ENCODE measurements at regions not wholly inside any gene's neighbourhood (a gene's known extent, or its start where the extent isn't known, plus 50 kb on each side); places are given as distances from the start of the nearest gene placed in this dataset.
"Not testable (repeated sequence)": the region's sequence is repeated elsewhere in the genome, so short reads cannot be mapped to it uniquely, and the experiment has no call there.

DNA sequence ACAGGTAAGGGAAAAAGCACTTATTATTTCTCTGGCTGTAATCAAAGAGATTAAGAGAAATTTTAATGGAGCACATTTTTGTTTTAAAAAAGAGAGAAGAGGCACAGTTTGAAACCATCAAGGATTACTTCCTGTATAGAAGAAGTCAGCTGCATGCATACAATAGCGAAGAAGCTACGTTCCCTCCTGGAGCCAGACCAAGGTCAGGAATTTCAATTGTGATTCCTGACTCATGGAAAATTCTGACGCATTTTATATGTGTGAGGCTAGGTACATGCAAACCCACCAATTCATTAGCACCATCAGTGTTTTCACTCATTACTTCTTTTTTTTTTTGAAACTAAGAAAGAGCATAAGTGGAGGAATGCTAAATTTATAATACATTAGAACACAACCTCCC is 232.7 kb upstream of the SGK1 start:
- DNase-seq, result no peak

DNA sequence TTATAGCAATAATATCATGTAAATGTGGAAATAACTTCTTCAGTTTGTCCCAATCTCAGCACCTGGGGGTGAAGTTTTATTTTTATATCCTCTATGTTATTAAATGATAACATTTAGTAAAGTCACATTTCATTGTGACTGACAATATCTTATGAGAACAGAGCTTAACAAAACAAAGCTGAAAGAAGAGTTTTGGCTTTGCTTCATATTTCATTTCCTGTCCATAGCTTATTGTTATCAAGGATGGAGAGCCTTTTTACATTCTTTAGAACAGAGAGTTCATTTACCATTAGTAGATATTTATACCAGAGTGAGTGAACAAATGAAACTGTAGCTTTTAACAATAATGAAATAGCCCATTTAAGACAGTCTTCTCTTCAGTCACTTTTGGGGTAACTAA is 231.9 kb upstream of the SGK1 start:
- DNase-seq, result no peak

DNA sequence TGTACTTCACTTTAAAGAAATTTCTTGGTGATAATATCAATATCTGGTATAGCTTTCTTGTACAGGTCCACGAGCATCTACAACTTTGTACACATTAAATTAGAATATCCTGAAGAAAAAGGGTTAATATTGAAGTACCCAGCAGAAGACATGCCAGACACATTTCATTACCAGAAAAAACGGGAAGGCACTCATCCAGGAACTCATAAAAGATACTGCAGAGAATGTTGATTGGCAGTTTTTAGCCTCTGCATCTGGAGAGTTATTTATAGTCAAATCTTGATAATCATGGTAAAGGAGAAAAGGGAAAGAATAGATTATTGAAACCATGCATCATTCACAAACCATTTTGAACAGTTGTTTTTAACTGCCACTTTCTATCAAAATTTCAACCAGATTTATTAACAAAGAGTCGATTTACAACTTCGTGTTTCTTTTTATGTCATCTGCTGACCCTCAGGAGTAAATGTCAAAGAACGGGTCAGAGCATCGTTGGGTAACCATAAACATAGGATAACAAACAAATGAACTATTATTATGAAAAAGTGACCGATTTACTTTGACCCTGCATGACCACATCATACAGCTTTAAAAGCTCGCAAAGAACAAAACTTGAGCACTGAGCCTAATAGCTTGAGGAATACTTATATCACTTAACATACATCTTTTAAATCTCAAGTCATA is 229.2 kb upstream of the SGK1 start:
- no peak for DNase-seq

DNA sequence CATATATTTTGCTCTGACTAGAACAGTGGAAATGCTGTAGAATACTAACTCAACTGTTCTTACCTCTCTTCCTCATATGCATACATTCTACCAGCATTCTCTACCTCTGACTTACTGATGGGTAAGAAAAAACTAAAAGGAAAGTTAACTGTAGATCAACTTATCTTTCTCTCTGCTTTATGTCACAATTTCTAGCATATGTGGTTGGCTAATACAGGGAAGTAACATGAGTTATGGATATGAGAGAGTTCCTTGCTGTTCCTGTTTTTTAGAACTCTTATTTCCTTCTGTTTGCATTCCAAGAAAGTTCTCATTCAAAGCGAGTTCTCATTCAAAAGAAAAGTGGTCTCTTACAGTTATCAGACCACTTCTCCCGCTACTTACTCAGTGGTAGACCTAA is 226.8 kb upstream of the SGK1 start:
- DNase-seq, result no peak

DNA sequence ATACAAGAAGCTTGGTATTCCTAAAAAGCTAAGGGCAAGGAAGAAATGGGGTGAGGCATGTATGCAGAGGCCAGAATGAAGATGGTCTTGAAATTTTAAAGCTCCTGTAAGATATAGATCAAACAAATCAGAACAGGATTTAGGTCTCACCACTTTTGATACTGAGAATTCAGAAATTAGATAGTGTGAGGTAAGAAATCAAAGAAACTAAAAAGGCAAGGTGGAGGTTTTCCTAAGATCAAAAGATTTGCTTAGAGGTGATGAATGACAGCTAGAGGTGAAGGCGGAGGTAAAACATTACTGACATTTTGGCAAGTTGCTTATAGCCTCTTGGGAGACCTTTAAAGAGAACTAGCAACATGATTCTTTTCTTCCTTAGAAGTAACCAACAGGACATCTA is 225.2 kb upstream of the SGK1 start:
- DNase-seq, result no peak

DNA sequence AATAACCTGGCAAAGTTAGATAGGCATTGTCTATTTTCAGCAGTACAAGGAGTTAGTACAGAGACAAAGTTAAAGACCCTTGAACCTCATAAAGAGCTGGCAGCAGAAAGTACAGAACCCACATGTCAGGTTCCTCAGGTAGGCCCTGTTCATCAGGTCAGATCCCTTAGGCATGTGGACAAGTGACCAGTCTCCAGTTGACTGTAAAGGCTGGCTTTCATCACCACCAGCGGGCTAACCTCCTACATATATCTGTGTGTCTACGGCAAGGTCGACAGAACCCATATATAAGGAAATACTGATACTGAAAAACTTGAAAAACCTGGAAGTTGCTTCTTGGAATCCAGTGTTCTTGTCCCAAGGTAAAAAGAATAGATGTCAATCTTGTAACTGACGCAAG is 223.1 kb upstream of the SGK1 start:
- no peak for DNase-seq

DNA sequence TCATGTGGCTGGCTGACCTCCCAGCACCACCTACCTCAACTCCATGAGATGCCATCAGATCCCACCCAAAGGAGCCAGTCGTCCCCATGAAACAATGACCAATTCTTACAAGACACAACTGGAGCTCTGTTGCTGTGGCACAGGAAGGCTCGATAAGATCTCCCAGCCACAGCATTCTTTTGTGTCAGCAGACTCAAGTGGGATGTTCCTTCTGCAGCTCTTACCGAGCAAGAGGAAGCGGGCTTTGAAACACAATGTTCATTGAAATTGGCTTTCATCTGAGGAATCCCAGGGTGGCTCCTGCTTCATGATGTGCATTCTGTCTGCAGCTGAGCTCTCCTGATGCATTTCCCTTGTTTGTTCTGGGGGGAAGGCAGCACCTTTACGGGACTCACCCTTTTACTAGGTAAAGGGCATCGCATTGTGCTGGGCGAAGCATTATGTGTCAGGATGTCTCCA is 222.0 kb upstream of the SGK1 start:
- DNase-seq, result no peak

DNA sequence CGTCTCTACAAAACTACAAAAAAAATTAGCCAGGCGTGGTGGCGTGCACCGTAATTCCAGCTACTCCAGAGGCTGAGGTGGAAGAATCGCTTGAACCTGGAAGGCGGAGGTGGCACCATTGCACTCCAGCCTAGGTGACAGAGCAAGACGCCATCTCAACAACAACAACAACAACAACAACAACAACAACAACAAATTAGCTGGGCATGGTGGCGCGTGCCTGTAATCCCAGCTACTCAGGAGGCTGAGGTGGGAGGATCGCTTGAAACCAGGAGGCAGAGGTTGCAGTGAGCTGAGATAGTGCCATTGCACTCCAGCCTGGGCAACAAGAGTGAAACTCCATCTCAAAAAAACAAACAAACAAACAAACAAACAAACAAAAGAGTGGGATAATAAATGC is 219.9 kb upstream of the SGK1 start:
- not testable (repeated sequence) for DNase-seq

DNA sequence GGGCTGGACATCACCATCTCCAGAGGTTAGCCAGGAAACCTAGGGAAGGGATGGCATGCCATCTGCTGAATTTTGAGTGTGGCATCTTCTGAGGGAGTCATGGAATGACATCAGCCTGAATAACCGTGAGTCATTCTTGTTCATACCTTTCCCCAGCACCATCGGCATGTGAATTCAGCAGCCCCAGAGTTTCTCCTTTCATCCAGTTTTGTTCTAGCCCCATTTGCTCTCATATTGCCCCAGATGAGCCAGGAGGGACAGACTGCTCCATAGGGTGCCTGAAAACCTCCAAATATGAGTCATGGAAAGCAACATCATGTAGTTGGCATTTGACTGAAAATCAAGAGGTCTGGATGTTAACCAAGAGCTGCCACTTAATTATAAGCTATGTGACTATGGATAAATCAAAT is 219.2 kb upstream of the SGK1 start:
- no peak for DNase-seq

DNA sequence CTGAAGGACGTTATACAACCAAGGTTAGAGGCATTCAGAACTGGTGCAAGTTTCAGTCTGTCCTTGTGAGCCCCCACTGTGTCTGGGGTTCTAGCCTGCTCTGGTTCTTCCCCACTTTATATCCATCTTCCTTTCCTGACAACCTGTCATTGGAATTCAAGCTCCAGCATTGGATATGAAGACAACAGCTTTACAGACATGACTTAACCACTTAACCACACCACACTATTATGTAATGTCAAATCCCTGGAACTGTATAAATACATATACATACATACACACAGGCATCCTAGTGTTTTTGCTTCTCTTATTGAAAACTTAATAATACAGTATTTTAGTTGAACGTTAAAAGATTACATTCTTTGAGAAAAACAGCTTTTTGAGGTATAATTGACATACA is 217.9 kb upstream of the SGK1 start:
- DNase-seq, result no peak

DNA sequence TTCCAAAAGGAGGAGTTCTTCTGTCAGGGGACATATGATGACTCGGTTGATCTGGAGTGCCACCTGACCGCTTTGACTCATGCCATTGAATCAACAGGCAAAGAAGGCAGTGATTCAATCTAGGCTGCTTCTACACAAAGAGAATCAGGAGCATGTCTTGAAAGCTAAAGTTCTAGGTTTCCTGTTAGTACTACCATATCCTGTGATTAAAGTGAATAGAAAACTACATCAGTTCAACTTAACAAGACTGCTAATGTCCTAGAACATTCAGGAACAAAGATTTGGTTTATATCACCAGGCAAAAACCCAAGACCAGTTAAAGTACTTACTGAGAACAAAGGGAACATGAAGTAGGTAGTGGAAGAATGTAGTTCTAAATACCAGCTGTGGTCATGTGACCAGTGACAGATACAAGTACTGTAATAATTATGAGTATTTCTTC is 216.8 kb upstream of the SGK1 start:
- no peak for DNase-seq

DNA sequence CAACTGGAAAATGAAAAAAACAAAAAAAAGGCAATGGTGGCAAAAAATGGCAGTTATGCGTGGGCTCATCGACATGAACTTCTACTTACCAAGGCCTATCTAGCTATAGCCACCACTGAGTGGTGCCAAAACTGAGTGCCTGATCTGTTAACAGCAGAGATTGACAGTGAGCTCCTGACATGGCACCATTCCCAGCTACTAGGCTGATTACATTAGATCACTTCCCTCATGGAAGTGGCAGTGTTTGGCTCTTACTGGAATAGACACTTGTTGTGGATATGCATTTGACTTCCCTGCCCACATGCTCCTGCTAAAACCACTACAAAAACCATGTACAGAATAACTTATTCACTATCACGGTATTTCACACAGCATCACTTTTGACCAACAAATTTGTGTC is 216.1 kb upstream of the SGK1 start:
- DNase-seq, result no peak

DNA sequence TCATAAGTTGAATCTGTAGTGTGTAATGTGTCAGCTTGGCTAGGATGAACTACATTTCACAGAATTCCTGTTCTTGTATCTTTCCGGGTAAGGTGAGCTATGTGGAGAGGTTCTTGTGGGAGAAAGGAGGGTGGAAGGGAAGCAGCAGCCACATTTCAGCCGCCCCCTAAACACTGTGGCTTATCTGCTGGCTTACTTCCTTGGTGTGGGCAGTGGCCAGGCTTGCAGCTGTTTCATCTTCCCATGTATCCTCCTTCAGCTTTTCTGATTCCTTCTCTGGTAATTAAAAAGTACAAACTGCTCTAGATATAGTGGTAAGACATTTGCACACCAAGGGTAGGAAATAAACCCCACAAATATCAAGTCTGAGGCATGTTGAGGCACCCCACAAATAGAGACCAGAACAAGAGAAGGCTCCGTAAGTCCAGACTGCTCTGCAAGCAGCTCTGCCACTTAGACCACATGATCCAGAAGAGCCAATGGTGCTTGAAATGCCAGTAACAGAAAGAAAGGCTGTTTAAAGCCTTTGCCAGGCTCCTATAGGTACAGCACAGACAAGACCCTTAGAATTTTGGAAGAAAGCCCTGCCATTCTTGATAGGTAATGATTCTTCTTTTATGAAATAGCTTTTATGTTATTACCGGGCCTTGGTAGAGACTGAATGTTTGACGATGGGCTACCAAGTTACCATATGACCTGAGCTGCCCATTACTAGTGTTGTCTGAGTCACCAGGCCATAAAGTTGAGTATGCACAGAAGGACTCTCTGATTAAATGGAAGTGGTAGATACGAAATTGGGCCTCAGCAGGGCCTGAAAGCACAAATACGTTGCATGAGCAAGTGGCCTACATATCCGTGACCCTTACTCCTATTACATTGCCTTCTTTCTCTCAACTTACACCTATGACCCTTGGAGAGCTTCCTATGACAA is 215.0 kb upstream of the SGK1 start:
- DNase-seq, result no peak

DNA sequence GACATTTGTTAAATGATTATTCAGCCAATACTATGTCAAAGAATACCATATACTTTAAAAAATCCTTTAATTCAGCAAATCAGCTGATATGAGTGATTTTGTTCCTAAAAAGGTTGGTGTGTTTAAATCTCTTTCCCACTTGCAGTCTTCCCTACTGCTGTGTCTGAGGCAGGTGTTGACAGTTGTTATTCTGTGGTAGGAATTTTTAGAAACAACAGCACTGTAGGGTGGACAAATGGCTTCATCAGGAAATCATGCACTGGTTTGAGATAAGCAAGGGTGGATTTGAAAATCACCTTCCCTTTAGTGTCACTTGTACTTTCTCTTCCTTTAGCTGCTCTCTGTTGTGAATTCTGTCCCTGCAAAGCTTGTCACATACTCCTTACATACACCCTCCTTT is 213.7 kb upstream of the SGK1 start:
- no peak for DNase-seq

DNA sequence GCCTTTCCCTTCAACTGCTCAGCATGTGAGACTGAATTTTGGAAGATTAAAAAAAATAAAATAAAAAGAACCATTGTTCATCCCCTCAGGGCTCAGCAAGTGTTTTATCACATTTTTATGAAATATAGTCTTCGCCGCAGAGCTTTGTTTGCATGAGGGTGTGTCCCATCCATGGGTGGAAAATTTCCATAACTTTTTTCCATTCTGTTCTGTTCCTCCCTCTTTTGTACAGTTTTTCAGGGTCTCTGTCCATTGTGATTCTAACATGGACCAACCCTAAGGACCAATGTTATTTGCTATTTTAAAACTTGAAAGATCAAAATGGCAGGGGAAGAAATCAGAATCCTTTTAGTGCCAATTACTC is 213.3 kb upstream of the SGK1 start:
- no peak for DNase-seq

DNA sequence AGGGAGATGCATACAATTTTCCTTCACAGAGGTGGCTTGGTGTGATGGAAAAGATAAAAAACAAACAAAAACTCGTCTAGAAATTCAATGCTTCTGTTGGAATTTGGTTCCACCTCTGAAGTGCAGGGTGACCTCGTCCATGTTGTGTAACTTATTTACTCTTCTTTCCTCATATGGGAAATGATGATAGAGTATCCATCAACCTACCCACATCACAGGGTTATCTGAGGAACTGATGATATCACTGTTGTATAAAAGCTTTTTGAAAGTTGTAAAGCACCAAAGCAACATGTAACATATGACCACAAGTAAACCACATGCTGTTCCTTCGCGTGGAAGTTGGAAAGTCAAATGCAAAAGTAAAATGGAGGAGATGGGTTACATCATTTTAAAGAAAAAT is 212.0 kb upstream of the SGK1 start:
- no peak for DNase-seq

DNA sequence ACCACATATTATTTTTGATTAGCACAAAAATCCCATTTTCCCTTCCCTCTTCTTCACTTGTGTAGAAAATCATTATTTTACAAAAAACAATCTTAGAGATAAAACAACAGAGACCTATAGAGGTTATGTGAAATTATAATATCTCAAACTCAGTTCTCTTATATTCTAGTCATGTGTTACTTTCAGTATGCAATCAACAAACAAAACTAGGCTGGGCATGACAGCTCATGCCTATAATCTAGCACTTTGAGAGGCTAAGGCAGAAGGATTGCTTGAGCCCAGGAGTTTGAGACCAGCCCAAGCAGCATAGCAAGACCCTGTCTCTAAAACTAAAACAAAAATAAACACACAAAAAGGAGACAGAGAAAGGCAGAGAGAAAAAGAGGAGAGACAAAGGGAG is 211.4 kb upstream of the SGK1 start:
- DNase-seq, result no peak

DNA sequence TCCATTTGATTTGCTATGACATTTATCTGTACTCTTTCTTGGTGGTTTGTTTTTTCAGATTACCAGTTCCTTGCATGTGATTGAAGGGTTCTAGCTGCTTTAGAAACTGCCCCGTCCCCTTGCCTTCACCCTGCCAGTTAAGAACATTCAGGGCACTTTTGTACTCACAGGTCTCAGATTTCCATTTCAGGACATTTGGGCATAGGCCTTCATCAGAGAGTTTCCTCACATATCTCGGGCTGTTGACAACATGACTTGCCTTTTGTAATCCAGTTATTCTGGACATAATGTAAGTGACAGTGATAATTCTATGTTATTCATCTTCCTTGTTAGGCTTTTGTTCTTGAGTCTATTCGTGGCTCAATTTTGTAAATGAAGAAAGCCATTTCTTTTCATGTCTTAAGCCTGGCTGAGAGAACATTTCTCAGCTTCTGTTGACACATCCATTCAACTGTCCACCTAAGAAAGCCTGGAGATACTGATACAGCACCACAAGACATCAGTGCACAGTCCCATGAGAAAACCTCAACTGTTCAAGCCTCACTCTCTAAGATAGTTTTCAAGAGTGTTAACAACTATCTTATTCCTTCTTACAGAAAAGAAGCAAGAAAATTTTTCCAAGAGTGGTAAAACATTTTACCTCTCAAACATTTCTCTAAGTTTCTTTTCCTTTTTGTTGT is 209.3 kb upstream of the SGK1 start:
- DNase-seq, result no peak

DNA sequence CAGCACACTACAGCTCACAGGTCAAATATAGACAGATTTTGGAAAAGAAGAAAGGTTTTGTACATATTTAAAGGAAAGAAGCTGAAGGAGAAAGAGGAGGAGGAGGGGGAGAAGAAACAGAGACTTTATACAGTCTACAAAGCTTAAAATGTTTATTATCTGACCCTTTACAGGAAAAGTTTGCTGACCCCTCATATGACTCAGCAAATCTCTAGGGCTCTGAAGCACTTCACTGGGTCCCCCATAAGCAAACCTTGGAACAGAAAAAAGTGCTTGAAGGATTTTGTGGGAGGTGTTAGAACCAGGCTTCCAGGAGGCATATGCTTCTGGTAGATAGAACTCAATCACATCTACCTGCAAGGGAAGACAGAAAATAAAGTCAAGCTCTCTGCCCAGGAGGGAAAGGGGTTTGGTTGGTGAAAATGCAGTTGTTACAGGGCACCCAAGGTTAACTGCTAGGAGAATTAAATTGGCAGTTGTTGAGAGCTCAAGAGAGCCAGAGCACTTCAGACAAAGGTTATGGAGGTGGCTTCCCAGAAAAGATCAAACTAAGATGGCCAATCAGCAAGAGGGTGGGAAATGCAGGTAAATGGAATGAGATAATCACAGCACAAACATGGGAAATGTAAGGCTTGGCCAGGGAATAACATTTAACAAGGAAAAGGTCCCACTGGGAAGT is 207.4 kb upstream of the SGK1 start:
- DNase-seq, result no peak

DNA sequence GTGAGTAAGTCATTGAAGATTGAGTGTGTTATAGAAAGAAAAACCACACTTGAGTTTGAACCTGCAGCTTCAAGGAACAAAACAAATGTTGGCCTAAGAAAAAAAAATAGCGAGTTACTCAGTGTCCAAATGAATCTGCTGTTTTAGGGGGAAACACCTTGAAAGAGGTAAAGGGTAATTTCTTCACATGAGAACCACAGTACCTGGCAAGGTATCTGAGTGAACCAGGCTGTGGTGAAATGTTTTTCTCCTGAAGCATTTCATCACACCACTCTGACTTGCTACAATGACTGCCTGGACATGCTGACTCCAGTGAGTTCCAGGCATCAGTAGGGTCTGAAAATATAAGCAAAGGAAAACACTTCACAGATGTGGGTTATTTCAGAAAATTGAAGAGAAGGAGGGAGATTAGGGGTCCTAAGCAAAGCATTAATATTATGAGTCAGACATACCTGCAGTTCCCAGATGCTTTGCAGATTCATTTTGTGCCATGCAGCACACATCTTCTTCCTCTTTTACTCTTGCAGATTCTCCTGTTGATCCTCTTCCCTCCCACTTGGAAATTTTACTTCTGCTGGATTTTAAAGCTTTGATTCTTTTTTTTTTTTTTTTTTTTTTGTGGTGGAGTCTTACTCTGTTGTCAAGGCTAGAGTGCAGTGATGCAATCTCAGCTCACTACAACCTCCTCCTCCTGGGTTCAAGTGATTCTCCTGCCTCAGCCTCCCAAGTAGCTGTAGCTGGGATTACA is 206.2 kb upstream of the SGK1 start:
- DNase-seq, result no peak

DNA sequence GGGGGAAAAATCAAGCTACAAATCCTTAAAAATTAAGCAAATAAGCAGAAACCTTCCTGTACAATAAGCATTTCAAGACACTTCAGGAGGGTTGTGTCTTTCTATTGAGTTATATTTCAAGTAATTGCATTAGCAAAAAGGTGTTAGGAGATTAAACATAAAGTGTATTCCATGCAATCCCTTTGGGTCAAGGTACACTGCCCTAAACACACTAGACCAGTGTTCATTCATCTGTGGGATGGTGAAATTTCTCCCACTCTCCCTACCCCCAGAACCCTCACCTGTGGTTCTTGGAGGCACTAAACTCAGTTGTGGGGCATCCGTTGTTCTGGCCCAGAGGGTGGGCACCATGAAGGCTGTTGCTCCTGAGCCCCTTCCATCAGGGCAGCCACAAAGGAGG is 205.1 kb upstream of the SGK1 start:
- DNase-seq, result no peak

DNA sequence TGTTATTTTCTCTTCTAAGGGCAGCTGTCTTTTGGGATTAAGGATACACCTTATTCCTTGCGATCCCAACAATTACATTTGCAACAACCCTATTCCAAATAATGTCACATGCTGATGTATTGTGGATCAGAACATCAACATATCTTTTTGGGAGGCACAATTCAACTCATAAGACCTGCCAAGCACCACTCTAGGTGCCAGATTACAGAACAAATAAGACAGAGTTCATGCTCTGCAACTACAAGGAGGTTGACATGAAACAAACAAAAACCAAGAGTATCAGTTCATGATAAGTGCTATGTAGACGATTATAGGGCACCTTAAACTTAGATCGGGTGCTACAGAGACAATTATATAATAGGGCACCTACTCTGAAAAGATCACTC is 203.2 kb upstream of the SGK1 start:
- no peak for DNase-seq

Measured in stimulated activated CD8-positive, alpha-beta memory T cell treated with anti-CD3 and anti-CD28 coated beads, Interleukin-4, amount 100 ng/mL, for 48 hours (primary cell).